Ovary (tissue), 7 donors: ENCODE measurements at regions not wholly inside any gene's neighbourhood (a gene's known extent, or its start where the extent isn't known, plus 50 kb on each side); places are given as distances from the start of the nearest gene placed in this dataset.

Experiments
- DNase-seq, 5 donors: peaks; one replicate each; pipeline ENCODE4 v3.0.0-alpha.2; 2019 to 2020
- H3K27ac ChIP-seq, 2 donors: fragments of 200-600 bp; one replicate each; pipeline versions ENCODE4 v1.5.1 to v1.8.0; 2019 to 2022
- H3K27me3 ChIP-seq: fragments of 200-600 bp; one replicate; pipeline ENCODE4 v1.8.0; 2022
- H3K36me3 ChIP-seq: fragments of 200-600 bp; sonication (generic); one replicate; pipeline ENCODE4 v1.5.1; 2019
- H3K4me1 ChIP-seq: one replicate; pipeline ENCODE4 v1.8.1; 2013; ENCODE audit warnings: mild to moderate bottlenecking, moderate library complexity; ENCODE audit not compliant: insufficient read depth
- H3K4me3 ChIP-seq: fragments of 200-600 bp; sonication (generic); one replicate; pipeline ENCODE4 v1.5.1; 2017
- H3K9me3 ChIP-seq, 2 donors: fragments of 200-600 bp in 1 of 2; sonication (generic) in 1 of 2; one replicate each; pipeline versions ENCODE4 v1.5.1 to v1.8.1; 2013 to 2019; ENCODE audit warnings: mild to moderate bottlenecking in 1 of 2, moderate library complexity in 1 of 2
- EP300 ChIP-seq: sonication (generic); formaldehyde crosslinking; IDR thresholded peaks from one replicate; pipeline ENCODE4 v1.6.1; 2017; ENCODE audit warnings: antibody characterized with exemption
- POLR2A ChIP-seq: fragments of 450-650 bp; IDR thresholded peaks from one replicate; pipeline ENCODE4 v1.6.1; 2017; ENCODE audit warnings: antibody characterized with exemption, mild to moderate bottlenecking, moderate library complexity
- WGBS, 3 donors: extraction: QIAGEN DNeasy Blood & Tissue Kit in 1 of 3; methylation state at CpG; one replicate each; pipeline versions ENCODE4 v1.1.5 to v1.1.7; 2013 to 2017; 5-methylcytosine and 5-hydroxymethylcytosine counted together
- intact Hi-C, 4 donors: fragments of 100-400 bp; cut with DNase I; formaldehyde crosslinking; loops; one replicate each; pipeline versions ENCODE4 v1.11.0 to v1.15.1; 2022 to 2023
- TF ChIP-seq, protein P1 (sequence below), 3 donors: fragments of 450-650 bp in 2 of 3; fragments of 200-600 bp in 1 of 3; IDR thresholded peaks; one replicate each; pipeline versions ENCODE4 v1.5.1 to v1.8.0; 2016 to 2022; ENCODE audit warnings: antibody characterized with exemption in 3 of 3, mild to moderate bottlenecking in 1 of 3
- donor health status: DM: no; HTN: no; CAD: no; lungs with moderate emphysema.
- donor health status: DM: no; HTN: no; CAD: no.
- donor health status: Bipolar disorder and iron deficiency.
- donor health status: DM: no; HTN: no; CAD: no.
- donor health status: DM: yes; HTN: yes; CAD: no.

DNA sequence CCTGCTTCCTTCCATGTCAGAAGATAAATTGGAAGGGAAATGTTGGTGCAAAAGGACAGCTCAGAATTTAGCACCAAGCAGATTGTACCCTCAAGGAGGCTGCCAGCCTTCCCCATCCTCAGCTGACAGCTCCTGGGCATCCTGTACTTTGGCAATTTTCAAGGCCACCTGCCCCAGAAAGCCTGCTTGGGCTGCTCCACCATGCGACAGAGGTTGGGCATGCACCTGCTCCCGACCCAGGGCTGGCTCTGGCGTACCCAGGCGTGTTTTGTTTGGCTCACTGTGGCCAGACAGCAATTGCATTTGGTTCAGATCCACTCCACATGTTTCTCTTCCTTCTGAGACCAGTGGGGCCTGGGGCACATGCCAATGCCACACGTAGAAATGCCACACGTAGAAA lies 547.8 kb downstream of the NPHP4 start:
- 70 to 85% (median 76%) methylated on average over 6 of the region's 6 CpGs for WGBS, 3 donors
- Histone ChIP-seq H3K9me3 (no peaks in the 10 kb centered on the region), H3K27me3 (no peaks in the 10 kb centered on the region), H3K36me3 (no peaks in the 10 kb centered on the region), H3K4me3 (no peak overlapping the region), H3K4me1 (no peaks in the 10 kb centered on the region), H3K27ac (no peak overlapping the region)
- intact Hi-C loops: no loop called here
- no peak for DNase-seq
- no peak for TF ChIP-seq POLR2A
- TF ChIP-seq, protein P1, sequence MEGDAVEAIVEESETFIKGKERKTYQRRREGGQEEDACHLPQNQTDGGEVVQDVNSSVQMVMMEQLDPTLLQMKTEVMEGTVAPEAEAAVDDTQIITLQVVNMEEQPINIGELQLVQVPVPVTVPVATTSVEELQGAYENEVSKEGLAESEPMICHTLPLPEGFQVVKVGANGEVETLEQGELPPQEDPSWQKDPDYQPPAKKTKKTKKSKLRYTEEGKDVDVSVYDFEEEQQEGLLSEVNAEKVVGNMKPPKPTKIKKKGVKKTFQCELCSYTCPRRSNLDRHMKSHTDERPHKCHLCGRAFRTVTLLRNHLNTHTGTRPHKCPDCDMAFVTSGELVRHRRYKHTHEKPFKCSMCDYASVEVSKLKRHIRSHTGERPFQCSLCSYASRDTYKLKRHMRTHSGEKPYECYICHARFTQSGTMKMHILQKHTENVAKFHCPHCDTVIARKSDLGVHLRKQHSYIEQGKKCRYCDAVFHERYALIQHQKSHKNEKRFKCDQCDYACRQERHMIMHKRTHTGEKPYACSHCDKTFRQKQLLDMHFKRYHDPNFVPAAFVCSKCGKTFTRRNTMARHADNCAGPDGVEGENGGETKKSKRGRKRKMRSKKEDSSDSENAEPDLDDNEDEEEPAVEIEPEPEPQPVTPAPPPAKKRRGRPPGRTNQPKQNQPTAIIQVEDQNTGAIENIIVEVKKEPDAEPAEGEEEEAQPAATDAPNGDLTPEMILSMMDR (IDR thresholded peaks at IDR 0.05): no peak
- TF ChIP-seq EP300: no peak

DNA sequence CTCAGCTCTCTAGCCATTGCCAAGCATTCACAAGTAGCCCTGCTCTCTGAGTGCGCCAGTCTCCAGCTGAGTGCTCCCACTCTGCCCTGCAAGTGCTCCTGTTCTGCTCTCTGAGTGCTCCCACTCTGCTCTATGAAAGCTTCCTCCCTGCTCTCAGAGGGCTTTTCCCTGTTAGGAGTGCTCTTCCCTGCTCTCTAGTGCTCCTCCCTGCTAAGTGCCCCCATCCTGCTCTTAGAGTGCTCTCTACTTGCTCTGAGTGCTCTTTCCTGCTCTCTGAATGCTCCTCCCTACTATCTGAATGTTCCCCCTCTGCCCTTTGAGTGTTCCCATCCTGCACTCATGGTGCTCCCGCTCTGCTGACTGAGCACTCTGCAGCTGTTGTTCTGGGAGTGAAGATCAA lies 555.4 kb downstream of the NPHP4 start:
- Histone ChIP-seq H3K4me1 (no peaks in the 10 kb centered on the region), H3K4me3 (no peak overlapping the region), H3K27ac (no peak overlapping the region), H3K36me3 (no peaks in the 10 kb centered on the region), H3K9me3 (no peaks in the 10 kb centered on the region), H3K27me3 (no peaks in the 10 kb centered on the region)
- TF ChIP-seq, protein P1 (IDR thresholded peaks at IDR 0.05): no peak
- no peak for TF ChIP-seq POLR2A
- TF ChIP-seq EP300: no peak
- no peak for DNase-seq
- intact Hi-C loops: no loop called here
- WGBS, 3 donors: 87 to 92% (median 90%) methylated on average over 2 of the region's 2 CpGs

DNA sequence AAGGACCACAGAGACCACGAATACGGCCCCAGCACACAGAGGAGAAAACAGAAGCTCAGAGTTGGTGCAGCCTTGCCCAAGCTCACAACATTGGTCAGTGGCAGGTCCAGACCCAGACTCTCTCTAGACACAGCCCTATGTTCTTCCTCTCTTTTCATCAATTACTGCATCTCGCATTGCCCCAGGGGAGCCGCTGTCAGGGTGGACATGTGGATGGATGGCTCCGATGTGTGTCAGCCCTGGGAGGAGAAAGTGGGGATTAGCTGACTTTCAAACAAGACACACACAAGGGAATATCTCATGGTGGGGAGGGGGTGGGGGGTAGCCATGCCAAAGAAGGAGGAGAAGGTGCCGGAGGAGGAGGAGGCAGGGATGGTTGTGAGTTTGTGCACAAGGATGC lies 556.8 kb downstream of the NPHP4 start:
- H3K36me3 ChIP-seq: no peaks in the 10 kb centered on the region
- 82 to 90% (median 86%) methylated on average over 6 of the region's 6 CpGs for WGBS, 3 donors
- no peak overlapping the region for H3K27ac ChIP-seq
- no peaks in the 10 kb centered on the region for H3K4me1 ChIP-seq
- no peaks in the 10 kb centered on the region for H3K27me3 ChIP-seq
- no peak for DNase-seq
- intact Hi-C loops: no loop called here
- H3K9me3 ChIP-seq: no peaks in the 10 kb centered on the region
- no peak overlapping the region for H3K4me3 ChIP-seq
- no peak for TF ChIP-seq POLR2A
- no peak for TF ChIP-seq EP300
- TF ChIP-seq, protein P1 (IDR thresholded peaks at IDR 0.05): no peak

DNA sequence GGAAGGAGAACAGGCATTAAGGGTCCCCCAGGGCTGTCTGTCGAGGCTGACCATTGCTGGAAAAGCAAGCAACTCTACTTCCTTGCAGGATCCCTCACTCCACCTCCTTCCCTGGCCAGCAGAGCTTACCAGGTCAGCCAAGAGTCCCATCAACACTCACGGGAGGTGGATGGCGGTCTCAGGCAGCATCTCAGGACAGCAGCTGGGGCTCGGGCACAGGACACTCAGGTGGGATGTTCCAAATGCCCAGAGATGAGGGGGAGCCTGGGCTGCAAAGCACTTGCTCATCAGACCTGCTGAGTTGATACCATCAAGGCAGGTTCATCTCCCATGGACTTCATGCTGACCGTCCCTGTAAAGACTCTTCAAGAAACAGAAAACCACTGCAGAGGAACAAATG lies 559.8 kb downstream of the NPHP4 start:
- no peaks in the 10 kb centered on the region for H3K36me3 ChIP-seq
- 68 to 72% (median 71%) methylated on average over 5 of the region's 5 CpGs for WGBS, 3 donors
- no peaks in the 10 kb centered on the region for H3K4me1 ChIP-seq
- no peaks in the 10 kb centered on the region for H3K9me3 ChIP-seq
- intact Hi-C loops: no loop called here
- no peak overlapping the region for H3K27ac ChIP-seq
- TF ChIP-seq EP300: no peak
- no peak for TF ChIP-seq POLR2A
- TF ChIP-seq, protein P1 (IDR thresholded peaks at IDR 0.05): no peak
- no peak for DNase-seq
- H3K27me3 ChIP-seq: no peaks in the 10 kb centered on the region
- H3K4me3 ChIP-seq: no peak overlapping the region
